Psoas muscle (tissue), 7 donors: ENCODE measurements at regions not wholly inside any gene's neighbourhood (a gene's known extent, or its start where the extent isn't known, plus 50 kb on each side); places are given as distances from the start of the nearest gene placed in this dataset.

ENCODE experiments used
- ATAC-seq, 4 donors: fragments of 200-7000 bp; cut with Tn5 transposase; one replicate each; pipeline ENCODE4 v1.9.1; 2020; ENCODE audit warnings: moderate library complexity in 3 of 4, mild to moderate bottlenecking in 2 of 4
- DNase-seq, 2 donors: peaks; one replicate each; pipeline ENCODE4 v3.0.0-alpha.2; 2020
- H3K27ac ChIP-seq: fragments of 200-600 bp; one replicate; pipeline ENCODE4 v1.8.0; 2022
- H3K27me3 ChIP-seq, 3 donors: fragments of 200-600 bp in 1 of 3; one replicate each; pipeline versions ENCODE4 v1.6.1 to v1.8.0; 2013 to 2022; ENCODE audit warnings: low read length in 2 of 3, mild to moderate bottlenecking in 2 of 3, moderate library complexity in 1 of 3; ENCODE audit not compliant: insufficient read depth in 3 of 3
- H3K36me3 ChIP-seq, 2 donors: fragments of 200-600 bp in 1 of 2; one replicate each; pipeline versions ENCODE4 v1.6.1 to v1.8.0; 2013 to 2022; ENCODE audit warnings: low read depth in 1 of 2, mild to moderate bottlenecking in 1 of 2, moderate library complexity in 1 of 2; ENCODE audit not compliant: insufficient read depth in 1 of 2
- H3K4me1 ChIP-seq: fragments of 200-600 bp; one replicate; pipeline ENCODE4 v1.8.0; 2022
- H3K4me3 ChIP-seq: fragments of 200-600 bp; one replicate; pipeline ENCODE4 v1.8.0; 2022; ENCODE audit warnings: mild to moderate bottlenecking
- H3K9me3 ChIP-seq: fragments of 200-600 bp; one replicate; pipeline ENCODE4 v1.8.0; 2022
- CTCF ChIP-seq: fragments of 200-600 bp; IDR thresholded peaks from one replicate; pipeline ENCODE4 v1.8.0; 2022; ENCODE audit warnings: antibody characterized with exemption
- WGBS, 3 donors: extraction: QIAGEN DNeasy Blood & Tissue Kit; methylation state at CpG; one replicate each; pipeline versions ENCODE4 v1.1.6 to v1.1.7; 2013; 5-methylcytosine and 5-hydroxymethylcytosine counted together
- intact Hi-C, 2 donors: fragments of 100-400 bp; cut with DNase I; formaldehyde crosslinking; loops; one replicate each; pipeline versions ENCODE4 v1.11.0 to v1.14.2; 2022
- donor health status: healthy with polysubstance abuse.
- donor health status: DM: no; HTN: no; CAD: no; lungs with moderate emphysema.
- donor health status: Bipolar disorder and iron deficiency.
- donor health status: healthy.
- donor health status: DM: yes; HTN: yes; CAD: no.
- donor health status: DM: no; HTN: no; CAD: no.
- donor health status: DM: yes; HTN: yes; CAD: no.

GRCh38 chr12:114478865-114479264 is 72.9 kb upstream of the TBX5 start:
- no peak for TF ChIP-seq CTCF
- WGBS, 3 donors: 23 to 30% (median 25%) methylated on average over 5 of the region's 5 CpGs
- Histone ChIP-seq H3K4me1 (no peaks in the 10 kb centered on the region), H3K9me3 (no peaks in the 10 kb centered on the region), H3K4me3 (no peak overlapping the region), H3K27me3 (peaks cover 10 to 59% (median 23%) of the 10 kb centered on the region in 3 donors), H3K27ac (no peak overlapping the region), H3K36me3 (no peaks in the 10 kb centered on the region)
- ATAC-seq (no peak), DNase-seq (no peak)
- intact Hi-C loops: no loop called here

- no peak for TF ChIP-seq CTCF
- ATAC-seq (no peak), DNase-seq (no peak)
- 9 to 10% (median 10%) methylated on average over 5 of the region's 5 CpGs for WGBS, 3 donors
- H3K9me3 ChIP-seq: no peaks in the 10 kb centered on the region
- H3K4me3 ChIP-seq: no peak overlapping the region
- no peaks in the 10 kb centered on the region for H3K36me3 ChIP-seq
- H3K27me3 ChIP-seq: peaks cover 10 to 52% (median 23%) of the 10 kb centered on the region in 3 donors
- no peaks in the 10 kb centered on the region for H3K4me1 ChIP-seq
- H3K27ac ChIP-seq: no peak overlapping the region
- intact Hi-C loops: no loop called here
Observed at GRCh38 chr12:114477989-114478395, 72.0 kb upstream of the TBX5 start.

GRCh38 chr12:114476159-114476558 is 70.2 kb upstream of the TBX5 start:
- Histone ChIP-seq H3K9me3 (no peaks in the 10 kb centered on the region), H3K4me1 (no peaks in the 10 kb centered on the region), H3K27ac (no peak overlapping the region), H3K4me3 (no peak overlapping the region), H3K27me3 (peaks cover 10 to 35% (median 16%) of the 10 kb centered on the region in 3 donors), H3K36me3 (no peaks in the 10 kb centered on the region)
- no peak for TF ChIP-seq CTCF
- intact Hi-C loops: no loop called here
- DNase-seq: no peak
- WGBS, 3 donors: 31 to 41% (median 32%) methylated on average over 2 of the region's 2 CpGs
- ATAC-seq: no peak

- H3K9me3 ChIP-seq: no peaks in the 10 kb centered on the region
- H3K4me1 ChIP-seq: no peaks in the 10 kb centered on the region
- TF ChIP-seq CTCF: no peak
- DNase-seq: no peak
- H3K27me3 ChIP-seq: peaks cover 2 to 12% (median 7%) of the 10 kb centered on the region in 3 donors
- H3K27ac ChIP-seq: no peak overlapping the region
- WGBS, 3 donors: 69 to 78% (median 76%) methylated on average over 3 of the region's 3 CpGs
- H3K4me3 ChIP-seq: no peak overlapping the region
- intact Hi-C loops: no loop called here
- no peak for ATAC-seq
- no peaks in the 10 kb centered on the region for H3K36me3 ChIP-seq
Observed at GRCh38 chr12:114473717-114474116, 67.8 kb upstream of the TBX5 start.

- DNase-seq (no peak), ATAC-seq (no peak)
- H3K27ac ChIP-seq: no peak overlapping the region
- no peak overlapping the region for H3K4me3 ChIP-seq
- no peaks in the 10 kb centered on the region for H3K4me1 ChIP-seq
- no peak for TF ChIP-seq CTCF
- H3K27me3 ChIP-seq: peaks cover 2 to 6% (median 4%) of the 10 kb centered on the region in 3 donors
- WGBS, 3 donors: 56 to 85% (median 82%) methylated on average over 2 of the region's 2 CpGs
- intact Hi-C loops: no loop called here
- H3K36me3 ChIP-seq: no peaks in the 10 kb centered on the region
- H3K9me3 ChIP-seq: no peaks in the 10 kb centered on the region
Observed at GRCh38 chr12:114473018-114473417, 67.1 kb upstream of the TBX5 start.
